ENCODE measurements at regions not wholly inside any gene's neighbourhood (a gene's known extent, or its start where the extent isn't known, plus 50 kb on each side); places are given as distances from the start of the nearest gene placed in this dataset.

DNA sequence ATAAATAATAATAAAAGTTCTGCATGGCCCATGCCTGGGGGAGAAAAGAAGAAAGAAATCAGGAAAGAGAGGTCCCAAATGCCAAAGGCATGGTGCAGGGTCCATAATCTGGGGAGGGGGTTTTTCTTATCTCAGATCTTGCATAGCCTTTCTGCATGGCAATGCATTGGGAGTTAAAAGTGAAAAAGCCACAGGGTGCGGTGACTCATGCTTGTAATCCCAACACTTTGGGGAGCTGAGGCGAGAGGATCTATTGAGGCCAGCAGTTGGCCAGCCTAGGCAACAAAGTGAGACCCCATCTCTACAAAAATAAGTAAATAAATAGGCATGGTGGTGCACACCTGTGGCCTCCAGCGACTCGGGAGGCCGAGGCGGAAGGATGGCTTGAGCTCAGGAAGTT is 76.8 kb upstream of the GATA2 start:
- DNase-seq, result no peak

DNA sequence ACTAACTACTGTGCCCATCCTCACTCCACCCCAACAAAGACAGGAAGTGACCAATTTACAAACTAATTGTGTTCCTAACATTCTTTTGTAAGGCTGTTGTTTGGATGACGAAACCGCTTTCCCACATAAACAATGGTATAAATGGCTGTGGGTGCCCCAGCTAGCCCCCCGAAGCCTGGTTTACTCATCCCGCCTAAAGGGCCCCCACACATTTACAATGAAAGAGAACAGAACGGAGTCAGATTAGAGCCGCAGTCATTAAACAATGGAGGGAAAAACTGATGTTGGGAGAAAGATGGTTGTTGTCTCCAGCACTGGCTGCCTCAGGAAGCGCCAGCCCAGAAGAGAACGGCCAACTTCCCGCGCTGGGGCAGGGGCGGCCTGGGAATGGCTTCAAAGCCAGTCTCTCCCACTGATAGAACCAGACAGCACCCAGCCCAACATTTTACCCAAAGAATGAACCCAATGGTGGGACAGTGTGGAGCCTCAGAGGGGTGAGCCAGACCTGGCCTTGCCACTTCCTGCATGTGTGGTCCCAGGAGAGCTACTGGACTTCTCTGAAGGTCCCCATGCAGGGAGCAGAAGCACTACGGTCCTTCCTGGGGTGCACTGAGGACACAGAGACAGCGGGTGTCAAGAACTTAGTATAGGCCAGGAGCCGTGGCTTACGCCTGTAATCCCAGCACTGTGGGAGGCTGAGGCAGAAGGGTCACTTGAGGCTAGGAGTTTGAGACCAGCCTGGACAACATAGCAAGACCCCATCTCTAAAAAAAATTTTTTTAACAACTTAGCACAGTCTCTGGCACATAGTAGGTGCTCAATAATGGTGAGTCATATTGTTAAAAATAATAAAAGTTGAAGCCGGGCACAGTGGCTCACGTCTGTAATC is 75.8 kb upstream of the GATA2 start:
- no peak for DNase-seq

- DNase-seq, result no peak
These were observed 74.8 kb upstream of the GATA2 start for GRCh38 chr3:128567705-128568356.

GRCh38 chr3:128567141-128567540 is 74.1 kb upstream of the GATA2 start:
- DNase-seq, result no peak

- DNase-seq, result no peak
These were observed 70.4 kb upstream of the GATA2 start for GRCh38 chr3:128563439-128563838.

- DNase-seq, result no peak
These were observed 68.5 kb upstream of the GATA2 start for GRCh38 chr3:128561504-128561903.

- no peak for DNase-seq
These were observed 67.8 kb upstream of the GATA2 start for GRCh38 chr3:128560768-128561167.

- DNase-seq, result peak; percentile 36
These were observed 66.7 kb upstream of the GATA2 start for GRCh38 chr3:128559486-128560225.

DNA sequence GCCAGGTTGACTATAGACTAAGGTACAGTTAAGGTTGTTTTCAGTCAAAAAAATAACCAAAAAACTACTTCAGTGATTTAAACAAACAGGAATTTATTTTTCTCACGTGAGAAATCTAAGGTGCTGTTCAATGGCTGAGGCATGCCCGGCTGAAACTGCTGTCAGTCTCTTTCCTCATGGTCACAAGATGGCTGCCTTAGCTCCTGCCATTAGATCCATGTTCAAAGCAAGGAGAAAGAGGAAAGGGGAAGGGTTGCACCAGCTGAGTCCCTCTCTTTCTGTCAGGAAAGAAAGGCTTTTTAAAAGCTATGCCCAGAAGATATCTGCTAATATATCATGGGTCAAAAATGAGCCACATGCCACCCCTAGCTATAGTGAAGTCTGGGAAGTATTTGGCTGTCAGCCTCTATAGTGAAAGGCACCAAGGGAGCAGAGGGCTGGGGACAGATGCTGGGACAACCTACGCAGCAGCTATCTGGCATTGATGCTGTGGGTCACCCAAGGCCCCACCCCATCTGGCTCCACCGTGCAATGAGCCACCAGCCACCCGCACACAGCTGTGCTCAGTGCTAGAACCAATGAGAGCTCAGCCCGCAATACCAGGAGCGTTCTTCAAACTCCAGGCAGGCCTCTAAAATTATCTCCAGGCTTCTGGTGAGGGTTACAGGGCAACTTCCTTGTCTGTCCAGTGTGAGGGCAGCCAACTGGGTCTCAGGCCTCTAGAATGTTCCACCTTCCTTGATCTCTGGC is 64.7 kb upstream of the GATA2 start:
- DNase-seq, result no peak

DNA sequence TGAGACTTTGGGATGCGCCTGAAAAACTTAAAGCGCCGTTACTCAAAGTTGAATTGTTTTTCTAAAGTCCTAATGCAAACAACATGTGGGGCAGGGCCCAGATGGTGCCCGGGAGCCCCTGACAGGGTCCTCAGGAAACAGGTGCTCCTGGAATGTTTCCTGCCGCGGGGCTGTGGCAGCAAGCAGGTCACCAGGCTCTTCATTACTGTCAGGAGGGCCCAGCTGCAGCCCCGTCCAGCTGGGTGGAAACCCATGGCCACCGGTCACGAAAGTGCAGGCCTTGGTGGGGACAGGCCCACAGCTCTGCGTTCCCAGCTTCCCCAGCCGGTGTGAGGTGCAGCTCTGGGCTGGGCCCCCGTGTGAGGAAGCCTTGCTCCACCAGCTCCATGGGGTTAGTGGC is 63.9 kb upstream of the GATA2 start:
- DNase-seq, result peak; percentile 15

DNA sequence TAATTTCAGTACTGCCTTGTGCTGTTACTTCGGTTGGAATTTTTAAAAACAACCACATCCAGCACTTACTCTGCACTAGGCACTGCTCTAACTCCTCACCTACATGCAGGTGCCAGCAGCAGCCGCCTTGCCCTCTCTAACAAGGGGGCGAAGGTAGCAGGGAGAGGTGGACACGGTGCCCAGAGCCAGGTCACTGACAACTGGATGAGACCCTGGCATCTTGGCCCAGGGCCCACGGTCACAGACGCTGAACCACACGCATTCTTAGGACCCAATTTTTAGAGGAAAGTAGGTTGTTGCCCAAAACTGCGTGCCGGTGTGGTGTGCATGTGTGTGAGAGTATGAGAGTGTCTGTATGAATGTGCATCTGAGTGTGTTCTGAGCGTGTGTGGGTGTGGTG is 63.4 kb upstream of the GATA2 start:
- DNase-seq, result no peak

DNA sequence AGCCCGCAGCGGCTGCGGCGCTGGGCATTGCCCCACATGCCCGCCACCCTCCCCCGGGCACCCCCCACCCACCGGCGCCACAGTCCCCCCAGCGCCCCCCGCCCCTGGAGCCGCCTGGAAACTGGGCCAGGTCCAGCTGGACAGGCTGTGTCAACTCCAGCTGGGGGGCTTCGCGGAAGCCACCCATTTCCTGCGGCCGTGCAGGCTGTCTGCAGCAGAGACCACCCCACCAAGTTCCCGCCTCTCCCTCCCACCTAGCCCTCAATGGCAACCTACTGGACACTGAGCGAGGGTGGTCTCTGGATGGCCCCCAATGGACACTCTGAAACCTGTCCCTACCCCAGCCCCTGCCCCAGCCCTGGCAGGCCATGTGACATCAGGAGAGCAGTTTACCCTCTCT is 62.8 kb upstream of the GATA2 start:
- no peak for DNase-seq

- DNase-seq, result no peak
These were observed 62.3 kb upstream of the GATA2 start for GRCh38 chr3:128555098-128555825.

DNA sequence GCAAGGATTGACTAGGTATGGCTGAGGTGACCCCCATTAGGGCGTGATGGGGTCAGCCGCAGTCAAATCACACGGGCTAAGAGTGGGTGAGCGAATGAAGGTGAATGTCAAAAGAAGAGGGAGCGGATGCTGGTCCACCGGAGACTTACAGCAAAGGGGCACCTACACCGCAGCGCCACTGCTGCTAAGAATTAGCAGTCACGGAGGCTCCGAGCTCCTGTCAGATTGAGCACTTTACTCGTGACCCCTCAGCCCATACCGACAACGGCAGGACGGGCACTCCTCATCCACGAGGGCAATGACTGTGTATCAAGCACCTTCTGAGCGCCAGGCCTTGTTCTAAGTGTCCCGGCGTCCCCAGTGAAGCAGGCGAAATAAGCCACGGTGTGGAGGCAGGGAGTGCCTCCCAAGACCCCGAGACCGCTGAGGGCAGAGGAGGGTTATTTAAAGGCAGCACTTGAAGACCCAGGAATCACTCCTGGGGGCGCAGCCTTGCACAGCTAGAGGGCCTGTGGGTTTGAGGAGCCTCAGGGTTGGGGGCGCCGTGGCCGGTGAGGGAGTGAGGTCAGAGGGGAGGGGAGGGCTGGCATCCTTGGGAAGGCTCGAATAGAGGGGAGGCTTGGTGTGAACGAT is 61.6 kb upstream of the GATA2 start:
- DNase-seq, result no peak

- no peak for DNase-seq
These were observed 61.1 kb upstream of the GATA2 start for GRCh38 chr3:128554100-128554464.

- DNase-seq, result no peak
These were observed 60.6 kb upstream of the GATA2 start for GRCh38 chr3:128553560-128553959.

DNA sequence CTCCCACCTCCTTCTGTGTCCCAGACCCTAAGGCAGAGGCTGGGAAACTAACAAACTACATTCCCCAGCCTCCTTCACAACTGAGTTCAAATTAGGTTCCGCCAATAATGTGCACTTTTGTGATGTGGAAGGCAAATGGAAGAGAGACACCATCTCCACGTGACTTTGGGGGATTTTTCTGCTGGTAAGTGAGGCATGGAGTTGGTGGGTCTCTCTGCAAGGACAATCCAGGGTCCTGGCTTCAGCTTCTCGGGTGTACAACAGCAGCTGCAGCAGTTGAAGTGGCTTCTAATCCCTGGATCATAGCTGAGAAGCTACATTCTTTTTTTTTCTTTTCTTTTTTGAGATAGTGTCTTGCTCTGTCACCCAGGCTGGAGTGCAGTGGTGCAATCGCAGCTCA is 58.9 kb upstream of the GATA2 start:
- no peak for DNase-seq

DNA sequence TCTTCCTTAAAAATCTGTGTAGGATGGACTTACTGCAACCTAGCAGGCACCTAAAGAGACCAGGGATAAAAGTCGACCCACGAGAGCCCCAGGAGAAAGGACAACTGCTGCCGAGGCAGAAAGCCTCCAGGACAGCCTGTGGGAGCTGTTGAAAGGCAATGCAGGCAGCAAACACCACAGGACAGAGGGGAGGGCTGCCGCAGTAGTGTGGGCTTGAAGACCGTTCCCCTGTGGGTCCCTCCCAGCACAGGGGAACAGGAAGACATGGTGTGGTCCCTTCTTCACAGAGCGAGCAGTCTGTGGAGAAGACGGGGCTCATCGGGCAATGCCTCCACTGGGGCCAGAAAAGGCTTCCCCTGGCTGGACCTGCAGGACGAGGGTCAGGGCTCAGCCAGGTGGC is 58.5 kb upstream of the GATA2 start:
- no peak for DNase-seq

- no peak for DNase-seq
These were observed 57.6 kb upstream of the GATA2 start for GRCh38 chr3:128550471-128551126.

- DNase-seq, result peak; percentile 26
These were observed 57.1 kb upstream of the GATA2 start for GRCh38 chr3:128550113-128550440.

- DNase-seq, result no peak
These were observed 56.5 kb upstream of the GATA2 start for GRCh38 chr3:128549283-128550112.
